Ascending aorta (tissue), 2 donors: ENCODE measurements at regions not wholly inside any gene's neighbourhood (a gene's known extent, or its start where the extent isn't known, plus 50 kb on each side); places are given as distances from the start of the nearest gene placed in this dataset.

Experiments
- DNase-seq, 2 donors: peaks; one replicate each; pipeline ENCODE4 v3.0.0-alpha.2; 2019; ENCODE audit warnings: low spot score in 2 of 2
- H3K27ac ChIP-seq, 2 donors: fragments of 200-600 bp; sonication (generic); one replicate each; pipeline ENCODE4 v1.5.1; 2016 to 2017; ENCODE audit warnings: mild to moderate bottlenecking in 1 of 2
- H3K27me3 ChIP-seq: fragments of 200-600 bp; sonication (generic); one replicate; pipeline ENCODE4 v1.5.1; 2017
- H3K36me3 ChIP-seq, 2 donors: fragments of 200-600 bp; sonication (generic); one replicate each; pipeline ENCODE4 v1.5.1; 2016
- H3K4me1 ChIP-seq, 2 donors: fragments of 200-600 bp; sonication (generic); one replicate each; pipeline ENCODE4 v1.5.1; 2016 to 2017; ENCODE audit warnings: mild to moderate bottlenecking in 1 of 2
- H3K4me3 ChIP-seq, 2 donors: fragments of 200-600 bp; sonication (generic); one replicate each; pipeline ENCODE4 v1.5.1; 2016 to 2017; ENCODE audit warnings: mild to moderate bottlenecking in 1 of 2
- H3K9me3 ChIP-seq, 2 donors: fragments of 200-600 bp; sonication (generic); one replicate each; pipeline ENCODE4 v1.5.1; 2016
- intact Hi-C: fragments of 100-400 bp; cut with DNase I; formaldehyde crosslinking; loops from one replicate; pipeline ENCODE4 v1.15.1; 2023
- TF ChIP-seq, protein P1 (sequence below), 3 experiments: fragments of 200-600 bp in 2 of 3; fragments of 450-650 bp in 1 of 3; sonication (generic) in 2 of 3; IDR thresholded peaks; one replicate each; pipeline ENCODE4 v1.5.1; 2016 to 2019; ENCODE audit warnings: antibody characterized with exemption in 3 of 3, mild to moderate bottlenecking in 1 of 3, moderate library complexity in 1 of 3

DNA sequence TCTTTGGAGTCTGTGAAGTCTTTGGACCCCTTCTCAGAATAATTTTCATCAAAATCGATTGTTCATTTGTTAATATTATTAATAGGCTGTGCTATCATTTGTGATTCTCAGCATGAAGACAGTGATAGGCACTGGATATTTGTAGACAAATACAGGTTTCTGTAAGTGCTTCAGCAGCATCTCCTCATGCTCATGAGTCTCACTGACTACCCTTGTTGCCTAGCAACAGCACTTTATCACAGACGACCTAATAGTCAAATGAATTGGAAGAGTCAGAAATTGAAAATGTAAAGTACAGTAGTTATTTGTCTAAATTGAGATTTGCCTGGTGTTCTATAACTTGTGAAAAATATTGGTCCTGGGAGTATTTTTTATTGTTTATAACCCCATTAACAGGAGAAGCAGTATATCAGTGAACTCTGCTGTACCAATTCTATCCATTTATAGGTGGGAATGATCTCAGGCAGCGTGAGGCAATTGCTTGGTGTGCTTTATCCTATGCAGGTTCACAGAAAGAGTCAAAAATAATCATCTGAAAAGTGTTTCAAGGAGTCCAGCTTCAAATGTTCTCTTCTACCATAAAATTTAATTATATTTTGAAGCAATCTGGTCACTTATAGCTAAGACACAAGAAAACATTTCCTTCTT is 684.6 kb downstream of the RFPL4B start:
- Histone ChIP-seq H3K4me3 (no peak overlapping the region), H3K9me3 (no peaks in the 10 kb centered on the region), H3K36me3 (no peaks in the 10 kb centered on the region), H3K27me3 (no peaks in the 10 kb centered on the region), H3K27ac (no peak overlapping the region), H3K4me1 (no peaks in the 10 kb centered on the region)
- DNase-seq = no peak
- TF ChIP-seq, protein P1, sequence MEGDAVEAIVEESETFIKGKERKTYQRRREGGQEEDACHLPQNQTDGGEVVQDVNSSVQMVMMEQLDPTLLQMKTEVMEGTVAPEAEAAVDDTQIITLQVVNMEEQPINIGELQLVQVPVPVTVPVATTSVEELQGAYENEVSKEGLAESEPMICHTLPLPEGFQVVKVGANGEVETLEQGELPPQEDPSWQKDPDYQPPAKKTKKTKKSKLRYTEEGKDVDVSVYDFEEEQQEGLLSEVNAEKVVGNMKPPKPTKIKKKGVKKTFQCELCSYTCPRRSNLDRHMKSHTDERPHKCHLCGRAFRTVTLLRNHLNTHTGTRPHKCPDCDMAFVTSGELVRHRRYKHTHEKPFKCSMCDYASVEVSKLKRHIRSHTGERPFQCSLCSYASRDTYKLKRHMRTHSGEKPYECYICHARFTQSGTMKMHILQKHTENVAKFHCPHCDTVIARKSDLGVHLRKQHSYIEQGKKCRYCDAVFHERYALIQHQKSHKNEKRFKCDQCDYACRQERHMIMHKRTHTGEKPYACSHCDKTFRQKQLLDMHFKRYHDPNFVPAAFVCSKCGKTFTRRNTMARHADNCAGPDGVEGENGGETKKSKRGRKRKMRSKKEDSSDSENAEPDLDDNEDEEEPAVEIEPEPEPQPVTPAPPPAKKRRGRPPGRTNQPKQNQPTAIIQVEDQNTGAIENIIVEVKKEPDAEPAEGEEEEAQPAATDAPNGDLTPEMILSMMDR (IDR thresholded peaks at IDR 0.05) = no peak
- intact Hi-C loops = no loop called here

DNA sequence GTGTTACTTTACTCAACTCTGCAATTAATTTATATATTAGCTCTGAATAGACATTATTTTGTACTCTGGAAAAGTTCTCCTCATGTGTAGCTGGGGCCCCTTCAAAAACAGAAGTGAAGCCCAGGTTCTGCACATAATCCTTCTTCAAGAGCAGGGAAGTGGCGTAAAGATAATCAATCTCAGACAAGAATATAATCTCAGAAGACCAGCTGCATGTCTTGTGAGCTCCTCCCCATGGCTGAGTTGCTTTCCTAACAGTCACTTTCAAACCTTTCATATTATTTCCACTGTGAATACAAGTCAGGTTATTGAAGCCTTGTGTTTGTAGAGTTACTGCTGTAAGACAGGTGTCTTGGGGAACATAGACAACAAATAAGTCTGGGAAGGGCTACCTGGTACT is 691.9 kb downstream of the RFPL4B start:
- no peak for DNase-seq
- Histone ChIP-seq H3K36me3 (no peaks in the 10 kb centered on the region), H3K9me3 (no peaks in the 10 kb centered on the region), H3K4me3 (no peak overlapping the region), H3K4me1 (no peaks in the 10 kb centered on the region), H3K27me3 (no peaks in the 10 kb centered on the region), H3K27ac (no peak overlapping the region)
- intact Hi-C loops = no loop called here
- TF ChIP-seq, protein P1 (IDR thresholded peaks at IDR 0.05) = no peak

DNA sequence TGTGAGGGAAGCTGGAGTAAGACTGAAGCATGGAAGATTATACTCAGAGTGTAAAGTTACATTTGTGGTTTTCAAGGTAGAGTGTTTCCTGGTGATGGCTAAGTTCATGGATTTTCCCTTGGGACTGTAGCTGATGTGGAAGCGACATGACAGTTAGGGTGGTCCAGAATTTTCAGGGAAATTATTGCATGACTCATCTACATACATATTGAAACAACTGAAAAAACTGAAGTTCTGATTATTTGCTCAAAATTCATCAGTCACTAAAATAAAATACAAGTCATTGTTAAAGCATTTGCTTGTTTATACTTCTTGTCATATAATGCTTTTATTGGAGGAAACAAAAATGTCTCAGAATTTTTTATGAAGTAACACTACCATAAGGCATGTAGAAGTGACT is 700.0 kb downstream of the RFPL4B start:
- intact Hi-C loops = no loop called here
- H3K4me1 ChIP-seq = no peaks in the 10 kb centered on the region

DNA sequence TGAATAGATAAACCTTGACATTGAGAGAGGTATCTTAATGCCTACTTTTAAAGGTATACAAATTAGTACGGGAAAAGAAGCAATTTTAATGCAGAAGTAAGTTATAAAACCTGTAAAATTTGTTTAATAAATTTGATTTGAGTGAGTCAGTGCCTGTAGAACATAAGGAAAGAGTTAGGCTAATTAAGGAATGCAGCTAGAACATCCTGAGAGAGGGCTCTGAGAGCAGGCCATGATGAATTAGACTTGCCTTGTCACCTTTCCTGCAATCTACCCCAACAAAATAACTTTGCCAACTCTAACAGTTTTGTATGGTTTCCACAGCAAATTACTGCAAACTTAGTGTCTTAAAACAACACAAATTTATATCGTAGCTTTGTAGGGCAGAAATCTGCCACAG is 700.8 kb downstream of the RFPL4B start:
- Histone ChIP-seq H3K27me3 (no peaks in the 10 kb centered on the region), H3K36me3 (no peaks in the 10 kb centered on the region), H3K4me3 (no peak overlapping the region), H3K27ac (no peak overlapping the region), H3K4me1 (no peaks in the 10 kb centered on the region), H3K9me3 (no peaks in the 10 kb centered on the region)
- TF ChIP-seq, protein P1 (IDR thresholded peaks at IDR 0.05) = no peak
- DNase-seq = no peak
- intact Hi-C loops = no loop called here

More for the DNA sequence above, 700.0 kb downstream of the RFPL4B start:
- no peaks in the 10 kb centered on the region for H3K36me3 ChIP-seq
- H3K9me3 ChIP-seq = no peaks in the 10 kb centered on the region
- no peak overlapping the region for H3K4me3 ChIP-seq
- DNase-seq = no peak
- no peaks in the 10 kb centered on the region for H3K27me3 ChIP-seq
- TF ChIP-seq, protein P1 (IDR thresholded peaks at IDR 0.05) = no peak
- no peak overlapping the region for H3K27ac ChIP-seq

DNA sequence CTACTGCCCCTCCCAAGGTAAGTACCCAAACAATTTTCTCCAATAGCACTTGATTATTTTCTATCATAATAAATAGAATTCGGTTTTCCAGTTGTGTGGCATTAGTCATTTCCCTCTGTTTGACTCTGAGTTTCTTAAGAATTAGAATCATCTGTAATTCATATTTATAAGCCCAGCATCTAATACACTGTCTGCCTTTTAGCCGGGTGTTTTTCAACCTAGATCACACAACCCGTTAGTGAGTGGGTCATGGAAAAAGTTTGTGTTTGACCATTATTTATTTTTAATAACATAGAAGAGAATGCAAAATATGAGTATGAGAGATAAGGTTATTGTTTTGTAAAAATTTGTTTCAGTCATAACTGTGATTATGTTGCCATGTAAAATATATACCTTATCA is 701.6 kb downstream of the RFPL4B start:
- no peak for DNase-seq
- no peak overlapping the region for H3K27ac ChIP-seq
- H3K9me3 ChIP-seq = no peaks in the 10 kb centered on the region
- TF ChIP-seq, protein P1 (IDR thresholded peaks at IDR 0.05) = no peak
- H3K27me3 ChIP-seq = no peaks in the 10 kb centered on the region
- H3K4me3 ChIP-seq = no peak overlapping the region
- H3K4me1 ChIP-seq = no peaks in the 10 kb centered on the region
- intact Hi-C loops = no loop called here
- no peaks in the 10 kb centered on the region for H3K36me3 ChIP-seq

DNA sequence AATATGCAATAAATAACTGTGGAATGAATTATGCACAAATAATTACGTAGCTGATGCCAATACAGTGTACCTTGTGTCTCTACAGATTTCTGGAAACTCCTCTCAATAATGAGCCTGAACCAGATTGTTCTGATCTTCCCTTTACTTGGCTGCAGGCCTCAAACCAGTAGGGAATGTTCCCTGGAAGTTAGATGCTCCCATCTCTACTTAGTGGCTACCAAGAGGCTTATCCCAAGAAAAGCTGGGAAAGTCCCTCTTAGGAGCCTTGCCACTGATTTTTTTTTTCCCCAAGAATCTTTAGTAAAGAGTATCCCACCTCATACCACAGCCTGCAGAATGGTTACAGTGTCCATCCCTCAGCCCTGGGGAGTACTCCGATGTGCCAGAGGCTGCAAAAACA is 702.1 kb downstream of the RFPL4B start:
- no peaks in the 10 kb centered on the region for H3K9me3 ChIP-seq

More for the DNA sequence above, 702.1 kb downstream of the RFPL4B start:
- Histone ChIP-seq H3K4me1 (no peaks in the 10 kb centered on the region), H3K36me3 (no peaks in the 10 kb centered on the region), H3K4me3 (no peak overlapping the region), H3K27me3 (no peaks in the 10 kb centered on the region), H3K27ac (no peak overlapping the region)
- TF ChIP-seq, protein P1 (IDR thresholded peaks at IDR 0.05) = no peak
- intact Hi-C loops = no loop called here
- no peak for DNase-seq
